H9 (cell line): ENCODE measurements at regions not wholly inside any gene's neighbourhood (a gene's known extent, or its start where the extent isn't known, plus 50 kb on each side); places are given as distances from the start of the nearest gene placed in this dataset.

Source experiments
- DNase-seq: peaks from one replicate; pipeline ENCODE4 v3.0.0-alpha.2; 2017
- H2AFZ ChIP-seq: one replicate; pipeline ENCODE4 v1.6.1; 2013; ENCODE audit warnings: mild to moderate bottlenecking, low read length, control low read depth, moderate library complexity
- H2AK5ac ChIP-seq: 2 replicates; pipeline ENCODE4 v1.6.1; 2013; ENCODE audit warnings: low read length, control low read depth, mixed read lengths; ENCODE audit not compliant: insufficient read length
- H2BK120ac ChIP-seq: one replicate; pipeline ENCODE4 v1.6.1; 2013; ENCODE audit warnings: low read depth, mild to moderate bottlenecking, low read length, control low read depth, inconsistent platforms; ENCODE audit not compliant: poor library complexity, severe bottlenecking
- H2BK12ac ChIP-seq: 2 replicates; pipeline ENCODE4 v1.6.1; 2013; ENCODE audit warnings: low read length, control low read depth, mixed read lengths, low read depth; ENCODE audit not compliant: insufficient read length
- H2BK15ac ChIP-seq: 2 replicates; pipeline ENCODE4 v1.6.1; 2013; ENCODE audit warnings: low read depth, low read length, control low read depth
- H2BK20ac ChIP-seq: one replicate; pipeline ENCODE4 v1.6.1; 2013; ENCODE audit warnings: low read depth, mild to moderate bottlenecking, low read length, control low read depth, inconsistent platforms; ENCODE audit not compliant: poor library complexity, severe bottlenecking
- H2BK5ac ChIP-seq: 2 replicates; pipeline ENCODE4 v1.6.1; 2013; ENCODE audit warnings: low read length, control low read depth, mixed read lengths; ENCODE audit not compliant: insufficient read length
- H3K14ac ChIP-seq: 2 replicates; pipeline ENCODE4 v1.6.1; 2013; ENCODE audit warnings: low read length, control low read depth; ENCODE audit not compliant: insufficient read depth
- H3K18ac ChIP-seq: 2 replicates; pipeline ENCODE4 v1.6.1; 2013; ENCODE audit warnings: low read depth, mild to moderate bottlenecking, mixed read lengths, low read length, control low read depth; ENCODE audit not compliant: insufficient read length
- H3K23ac ChIP-seq: 2 replicates; pipeline ENCODE4 v1.6.1; 2013; ENCODE audit warnings: low read length, control low read depth, mixed read lengths, low read depth; ENCODE audit not compliant: insufficient read length
- H3K23me2 ChIP-seq: 2 replicates; pipeline ENCODE4 v1.6.1; 2013; ENCODE audit warnings: low read depth, mild to moderate bottlenecking, mixed read lengths, low read length, control low read depth; ENCODE audit not compliant: insufficient read length, poor library complexity, severe bottlenecking
- H3K27ac ChIP-seq: 2 replicates; pipeline ENCODE4 v1.5.1; 2013; ENCODE audit warnings: low read length, control low read depth, mixed read lengths, low read depth; ENCODE audit not compliant: insufficient read length
- H3K27me3 ChIP-seq: 2 replicates; pipeline ENCODE4 v1.6.1; 2013; ENCODE audit warnings: low read length, control low read depth, inconsistent platforms; ENCODE audit not compliant: insufficient read depth
- H3K4ac ChIP-seq: 2 replicates; pipeline ENCODE4 v1.6.1; 2013; ENCODE audit warnings: low read depth, mild to moderate bottlenecking, control low read depth, inconsistent platforms, low read length, moderate library complexity
- H3K4me1 ChIP-seq: 2 replicates; pipeline ENCODE4 v1.6.1; 2013; ENCODE audit warnings: low read length, control low read depth, inconsistent platforms; ENCODE audit not compliant: insufficient read depth
- H3K4me2 ChIP-seq: 2 replicates; pipeline ENCODE4 v1.6.1; 2013; ENCODE audit warnings: low read length, control low read depth, mixed read lengths; ENCODE audit not compliant: insufficient read length, insufficient read depth
- H3K56ac ChIP-seq: 2 replicates; pipeline ENCODE4 v1.6.1; 2013; ENCODE audit warnings: low read depth, mild to moderate bottlenecking, mixed read lengths, low read length, control low read depth; ENCODE audit not compliant: insufficient read length
- H3K79me1 ChIP-seq: 2 replicates; pipeline ENCODE4 v1.6.1; 2013; ENCODE audit warnings: low read depth, mild to moderate bottlenecking, moderate library complexity, low read length, control low read depth, inconsistent platforms; ENCODE audit not compliant: insufficient read depth, poor library complexity, severe bottlenecking
- H3K79me2 ChIP-seq: 2 replicates; pipeline ENCODE4 v1.6.1; 2013; ENCODE audit warnings: low read length, control low read depth, inconsistent platforms; ENCODE audit not compliant: insufficient read depth
- H3K9ac ChIP-seq: 2 replicates; pipeline ENCODE4 v1.6.1; 2013; ENCODE audit warnings: low read length, control low read depth, mixed read lengths; ENCODE audit not compliant: insufficient read length; ENCODE audit errors: extremely low read depth
- H3K9me3 ChIP-seq: one replicate; pipeline ENCODE4 v1.6.1; 2013; ENCODE audit warnings: low read depth, low read length, inconsistent platforms; ENCODE audit not compliant: control insufficient read depth
- H3T11ph ChIP-seq: one replicate; pipeline ENCODE4 v1.6.1; 2013; ENCODE audit warnings: mild to moderate bottlenecking, low read length, control low read depth, inconsistent platforms
- H4K20me1 ChIP-seq: one replicate; pipeline ENCODE4 v1.6.1; 2013; ENCODE audit not compliant: control insufficient read depth, insufficient read length, insufficient read depth
- H4K5ac ChIP-seq: 2 replicates; pipeline ENCODE4 v1.6.1; 2013; ENCODE audit warnings: low read depth, mild to moderate bottlenecking, mixed read lengths, low read length, control low read depth; ENCODE audit not compliant: insufficient read length
- H4K8ac ChIP-seq: replicated peaks from 2 replicates; pipeline ENCODE4 v1.6.1; 2013; ENCODE audit warnings: low read length, control low read depth, mixed read lengths, low read depth; ENCODE audit not compliant: insufficient read length
- H4K91ac ChIP-seq: 2 replicates; pipeline ENCODE4 v1.6.1; 2013; ENCODE audit warnings: low read depth, mild to moderate bottlenecking, moderate library complexity, mixed read lengths, low read length, control low read depth; ENCODE audit not compliant: insufficient read length
- H3K27ac Mint-ChIP-seq, 3 experiments: 2 replicates in 2 of 3; 3 replicates in 1 of 3; pipeline ENCODE4 v1.8.0; 2020 to 2021; ENCODE audit warnings: mixed read lengths in 3 of 3, mild to moderate bottlenecking in 1 of 3, moderate library complexity in 1 of 3
- H3K27me3 Mint-ChIP-seq: 2 replicates; pipeline ENCODE4 v1.8.0; 2021; ENCODE audit warnings: low read depth, mild to moderate bottlenecking, moderate library complexity, mixed read lengths
- H3K36me3 Mint-ChIP-seq, 3 experiments: 2 replicates in 2 of 3; 3 replicates in 1 of 3; pipeline ENCODE4 v1.8.0; 2020 to 2021; ENCODE audit warnings: low read depth in 3 of 3, mixed read lengths in 3 of 3; ENCODE audit not compliant: insufficient read depth in 1 of 3
- H3K4me1 Mint-ChIP-seq, 2 experiments: 2 replicates each; pipeline ENCODE4 v1.8.0; 2020; ENCODE audit warnings: mixed read lengths in 2 of 2
- H3K4me3 Mint-ChIP-seq, 2 experiments: 2 replicates in 1 of 2; 3 replicates in 1 of 2; pipeline ENCODE4 v1.8.0; 2020 to 2021; ENCODE audit warnings: mild to moderate bottlenecking in 2 of 2, mixed read lengths in 2 of 2, moderate library complexity in 1 of 2
- H3K9me3 Mint-ChIP-seq, 2 experiments: 2 replicates in 1 of 2; 3 replicates in 1 of 2; pipeline ENCODE4 v1.8.0; 2020; ENCODE audit warnings: mild to moderate bottlenecking in 2 of 2, mixed read lengths in 2 of 2, moderate library complexity in 1 of 2
- CTCF ChIP-seq: fragments of 200-600 bp; sonication (generic); conservative IDR thresholded peaks from 3 replicates; pipeline ENCODE4 v1.8.0; 2021; ENCODE audit warnings: antibody characterized with exemption, mild to moderate bottlenecking
- WGBS: extraction: QIAGEN DNeasy Blood & Tissue Kit; methylation state at CpG from one replicate; pipeline ENCODE4 v1.1.7; 2013; ENCODE audit warnings: missing lambda C conversion rate, low lambda C conversion rate, mixed read lengths; ENCODE audit not compliant: insufficient read length; ENCODE audit errors: extremely low coverage; 5-methylcytosine and 5-hydroxymethylcytosine counted together

- Mint-ChIP-seq H3K4me3 (no peak overlapping the region), H3K27ac (no peak overlapping the region; a peak in 1 of 7 replicates)
- no CpG with 5 or more reads among the region's 2 CpGs for WGBS
These were observed 534.4 kb downstream of the MATN1 start for GRCh38 chr1:30188999-30189398.

More at GRCh38 chr1:30188999-30189398, 534.4 kb downstream of the MATN1 start:
- Histone ChIP-seq H4K5ac (no peak overlapping the region), H3K18ac (no peak overlapping the region), H3K23ac (no peak overlapping the region), H2BK120ac (no peak overlapping the region), H3T11ph (no peak overlapping the region), H3K4me1 (no peaks in the 10 kb centered on the region), H3K79me1 (no peaks in the 10 kb centered on the region), H4K20me1 (no peaks in the 10 kb centered on the region), H3K27ac (no peak overlapping the region), H2BK5ac (no peak overlapping the region), H2BK12ac (no peak overlapping the region), H2BK15ac (no peak overlapping the region), H3K23me2 (no peaks in the 10 kb centered on the region), H3K4me2 (no peak overlapping the region), H4K91ac (no peak overlapping the region), H3K4ac (no peak overlapping the region), H3K56ac (no peak overlapping the region), H3K9ac (no peak overlapping the region), H2BK20ac (no peak overlapping the region), H3K79me2 (no peaks in the 10 kb centered on the region), H2AK5ac (no peak overlapping the region), H3K14ac (no peak overlapping the region; the same call in 1 of the 2 replicates), H2AFZ (no peak overlapping the region), H3K27me3 (no peaks in the 10 kb centered on the region), H3K9me3 (no peaks in the 10 kb centered on the region), H4K8ac (no peak overlapping the region)
- H3K4me1 Mint-ChIP-seq = peaks cover 4% of the 10 kb centered on the region in 2 experiments; a peak in 2 of 4 replicates
- DNase-seq = no peak
- H3K36me3 Mint-ChIP-seq = no peaks in the 10 kb centered on the region
- peaks cover 2% of the 10 kb centered on the region for H3K27me3 Mint-ChIP-seq
- H3K9me3 Mint-ChIP-seq = no peaks in the 10 kb centered on the region
- TF ChIP-seq CTCF = no peak
